Head of caudate nucleus (tissue), 42 donors: ENCODE measurements at regions not wholly inside any gene's neighbourhood (a gene's known extent, or its start where the extent isn't known, plus 50 kb on each side); places are given as distances from the start of the nearest gene placed in this dataset.
A peak's percentile ranks its signal among the peaks of the same experiment; 100 is the strongest.

ENCODE experiments used
- DNase-seq, 42 donors: peaks; one replicate each; pipeline versions ENCODE4 v3.0.0 to v3.0.0-alpha.2; 2020 to 2021; ENCODE audit warnings: mixed read lengths in 7 of 42
- intact Hi-C: fragments of 100-400 bp; cut with DNase I; formaldehyde crosslinking; loops from one replicate; pipeline ENCODE4 v1.15.0; 2022

DNA sequence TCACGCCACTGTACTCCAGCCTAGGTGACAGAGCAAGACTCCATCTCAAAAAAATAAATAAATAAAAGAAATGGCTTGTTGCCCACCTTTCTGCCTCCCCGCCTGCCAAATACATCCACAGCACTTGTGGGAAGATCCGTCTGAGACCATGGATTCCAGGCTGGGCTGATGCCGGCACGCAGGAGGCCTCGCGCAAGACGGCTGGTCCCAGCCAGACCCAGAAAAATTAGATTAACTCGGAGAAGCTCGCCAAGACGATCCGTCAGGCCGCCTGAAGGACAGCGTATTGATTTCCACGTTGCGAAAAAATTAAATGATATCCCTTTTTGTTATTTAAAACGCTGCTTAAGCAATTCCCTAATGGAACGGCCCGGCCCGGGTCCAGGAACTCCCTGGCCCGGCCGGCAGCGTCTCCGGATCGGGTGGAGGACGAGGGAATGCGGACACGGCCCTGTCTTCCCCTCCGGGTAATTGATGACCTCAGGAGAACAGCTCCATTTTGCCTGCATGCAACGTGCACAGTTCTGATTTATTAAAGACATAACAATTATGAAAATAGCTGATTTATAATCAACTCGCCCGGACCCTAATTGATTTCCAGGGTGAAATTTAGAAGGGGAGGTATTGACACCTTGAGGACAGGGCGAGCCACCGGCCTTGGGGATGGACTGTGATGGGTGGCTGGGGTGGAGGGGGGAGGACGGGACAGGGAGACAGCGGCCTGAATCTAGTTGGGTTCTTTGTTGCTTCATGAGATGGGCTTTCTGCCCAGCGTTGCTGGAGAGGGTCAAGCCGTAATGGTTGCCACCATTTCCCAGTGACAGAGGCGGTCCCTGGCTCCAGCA, 52.1 kb downstream of the ZNRF4 start:
- peak in 1 of 42 donors; percentile 12 for DNase-seq
- intact Hi-C loops: no loop called here
